Tibial nerve (tissue), 4 donors: ENCODE measurements at regions not wholly inside any gene's neighbourhood (a gene's known extent, or its start where the extent isn't known, plus 50 kb on each side); places are given as distances from the start of the nearest gene placed in this dataset.

ENCODE experiments used
- DNase-seq, 2 donors: peaks; one replicate each; pipeline ENCODE4 v3.0.0-alpha.2; 2019; ENCODE audit warnings: low spot score in 2 of 2
- H3K27ac ChIP-seq, 4 donors: fragments of 200-600 bp; sonication (generic) in 3 of 4; one replicate each; pipeline ENCODE4 v1.5.1; 2017 to 2019; ENCODE audit warnings: mild to moderate bottlenecking in 1 of 4
- H3K27me3 ChIP-seq, 2 donors: fragments of 200-600 bp; sonication (generic) in 1 of 2; one replicate each; pipeline versions ENCODE4 v1.5.1 to v1.6.0; 2017 to 2019
- H3K36me3 ChIP-seq, 3 donors: fragments of 200-600 bp; sonication (generic); one replicate each; pipeline ENCODE4 v1.5.1; 2018 to 2019
- H3K4me1 ChIP-seq, 4 donors: fragments of 200-600 bp; sonication (generic) in 3 of 4; one replicate each; pipeline ENCODE4 v1.5.1; 2017 to 2019
- H3K4me3 ChIP-seq, 4 donors: fragments of 200-600 bp; sonication (generic) in 3 of 4; one replicate each; pipeline ENCODE4 v1.5.1; 2017 to 2019; ENCODE audit warnings: mild to moderate bottlenecking in 1 of 4, moderate library complexity in 1 of 4
- H3K9me3 ChIP-seq, 4 donors: fragments of 200-600 bp; sonication (generic) in 3 of 4; one replicate each; pipeline ENCODE4 v1.5.1; 2017 to 2019
- EP300 ChIP-seq, 2 donors: sonication (generic); formaldehyde crosslinking; IDR thresholded peaks; one replicate each; pipeline ENCODE4 v1.6.1; 2017; ENCODE audit warnings: antibody characterized with exemption in 2 of 2, mild to moderate bottlenecking in 1 of 2
- POLR2A ChIP-seq, 2 donors: fragments of 450-650 bp; IDR thresholded peaks; one replicate each; pipeline ENCODE4 v1.6.1; 2017; ENCODE audit warnings: antibody characterized with exemption in 2 of 2, mild to moderate bottlenecking in 2 of 2, moderate library complexity in 2 of 2
- WGBS, 2 donors: methylation state at CpG; one replicate each; pipeline ENCODE4 v1.1.5; 2018; 5-methylcytosine and 5-hydroxymethylcytosine counted together
- TF ChIP-seq, protein P1 (sequence below), 5 experiments: fragments of 200-600 bp in 3 of 5; fragments of 450-650 bp in 2 of 5; sonication (generic) in 3 of 5; IDR thresholded peaks; one replicate each; pipeline ENCODE4 v1.5.1; 2016 to 2019; ENCODE audit warnings: antibody characterized with exemption in 5 of 5, mild to moderate bottlenecking in 3 of 5, moderate library complexity in 2 of 5

DNA sequence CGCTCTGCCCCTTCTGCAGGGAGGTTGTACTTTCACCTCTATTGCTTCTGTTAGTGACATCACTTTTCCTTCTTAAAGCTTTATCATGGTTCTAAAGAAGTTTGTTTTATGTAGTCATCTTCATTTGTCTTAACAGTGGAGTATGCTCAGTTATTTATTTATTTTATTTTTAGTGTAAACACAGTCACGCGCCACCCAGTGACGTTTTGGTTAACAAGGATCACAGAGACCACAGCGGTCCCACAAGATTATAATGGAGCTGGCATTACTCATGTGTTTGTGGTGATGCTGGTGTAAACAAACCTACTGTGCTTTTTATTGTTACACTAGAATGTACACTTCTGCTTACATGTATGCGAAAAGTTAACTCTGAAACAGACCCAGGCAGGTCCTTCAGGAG is 89.9 kb downstream of the SOX11 start:
- Histone ChIP-seq H3K36me3 (no peaks in the 10 kb centered on the region), H3K9me3 (peaks cover 0 to 15% (median 0%) of the 10 kb centered on the region in 4 donors), H3K4me3 (no peak overlapping the region), H3K27ac (no peak overlapping the region), H3K27me3 (no peaks in the 10 kb centered on the region), H3K4me1 (no peaks in the 10 kb centered on the region)
- no peak for DNase-seq
- TF ChIP-seq POLR2A (IDR thresholded peaks at IDR 0.05) (no peak), EP300 (IDR thresholded peaks at IDR 0.05) (no peak)
- TF ChIP-seq, protein P1, sequence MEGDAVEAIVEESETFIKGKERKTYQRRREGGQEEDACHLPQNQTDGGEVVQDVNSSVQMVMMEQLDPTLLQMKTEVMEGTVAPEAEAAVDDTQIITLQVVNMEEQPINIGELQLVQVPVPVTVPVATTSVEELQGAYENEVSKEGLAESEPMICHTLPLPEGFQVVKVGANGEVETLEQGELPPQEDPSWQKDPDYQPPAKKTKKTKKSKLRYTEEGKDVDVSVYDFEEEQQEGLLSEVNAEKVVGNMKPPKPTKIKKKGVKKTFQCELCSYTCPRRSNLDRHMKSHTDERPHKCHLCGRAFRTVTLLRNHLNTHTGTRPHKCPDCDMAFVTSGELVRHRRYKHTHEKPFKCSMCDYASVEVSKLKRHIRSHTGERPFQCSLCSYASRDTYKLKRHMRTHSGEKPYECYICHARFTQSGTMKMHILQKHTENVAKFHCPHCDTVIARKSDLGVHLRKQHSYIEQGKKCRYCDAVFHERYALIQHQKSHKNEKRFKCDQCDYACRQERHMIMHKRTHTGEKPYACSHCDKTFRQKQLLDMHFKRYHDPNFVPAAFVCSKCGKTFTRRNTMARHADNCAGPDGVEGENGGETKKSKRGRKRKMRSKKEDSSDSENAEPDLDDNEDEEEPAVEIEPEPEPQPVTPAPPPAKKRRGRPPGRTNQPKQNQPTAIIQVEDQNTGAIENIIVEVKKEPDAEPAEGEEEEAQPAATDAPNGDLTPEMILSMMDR (IDR thresholded peaks at IDR 0.05): no peak
- 88 to 89% methylated on average over 6 of the region's 6 CpGs for whole genome bisulfite sequencing, 2 donors

DNA sequence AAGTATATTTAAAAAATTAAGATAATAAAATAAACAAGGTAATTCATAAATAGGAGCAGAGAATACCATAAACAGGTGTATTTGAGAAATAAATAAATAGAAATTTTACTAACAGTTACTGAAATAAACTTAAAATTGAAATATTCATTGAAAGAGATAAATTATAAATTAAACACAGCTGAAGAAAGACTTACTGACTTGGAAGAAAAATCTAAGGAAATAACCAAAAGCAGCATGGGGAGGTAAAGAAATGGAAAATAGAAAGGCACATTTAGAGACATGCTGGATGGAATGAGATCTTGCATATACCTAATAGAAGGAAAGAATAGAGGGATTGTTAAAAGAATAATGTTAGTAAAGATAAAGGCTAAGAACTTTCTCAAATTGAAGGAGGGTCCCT is 96.3 kb downstream of the SOX11 start:
- Histone ChIP-seq H3K27me3 (no peaks in the 10 kb centered on the region), H3K4me3 (no peak overlapping the region), H3K27ac (no peak overlapping the region), H3K4me1 (no peaks in the 10 kb centered on the region), H3K9me3 (peaks cover 0 to 54% (median 3%) of the 10 kb centered on the region in 4 donors), H3K36me3 (no peaks in the 10 kb centered on the region)
- DNase-seq: no peak
- TF ChIP-seq EP300 (IDR thresholded peaks at IDR 0.05) (no peak), POLR2A (IDR thresholded peaks at IDR 0.05) (no peak)
- TF ChIP-seq, protein P1 (IDR thresholded peaks at IDR 0.05): no peak

- 89 to 92% methylated on average over 7 of the region's 7 CpGs for WGBS, 2 donors
- Histone ChIP-seq H3K27me3 (no peaks in the 10 kb centered on the region), H3K9me3 (peaks cover 0 to 50% (median 3%) of the 10 kb centered on the region in 4 donors), H3K36me3 (no peaks in the 10 kb centered on the region), H3K4me3 (no peak overlapping the region), H3K4me1 (no peaks in the 10 kb centered on the region), H3K27ac (no peak overlapping the region)
- no peak for DNase-seq
- TF ChIP-seq, protein P1 (IDR thresholded peaks at IDR 0.05): no peak
- TF ChIP-seq POLR2A (IDR thresholded peaks at IDR 0.05): no peak
- TF ChIP-seq EP300 (IDR thresholded peaks at IDR 0.05): no peak
Measured at GRCh38 chr2:5791371-5791770, 99.2 kb downstream of the SOX11 start.

DNA sequence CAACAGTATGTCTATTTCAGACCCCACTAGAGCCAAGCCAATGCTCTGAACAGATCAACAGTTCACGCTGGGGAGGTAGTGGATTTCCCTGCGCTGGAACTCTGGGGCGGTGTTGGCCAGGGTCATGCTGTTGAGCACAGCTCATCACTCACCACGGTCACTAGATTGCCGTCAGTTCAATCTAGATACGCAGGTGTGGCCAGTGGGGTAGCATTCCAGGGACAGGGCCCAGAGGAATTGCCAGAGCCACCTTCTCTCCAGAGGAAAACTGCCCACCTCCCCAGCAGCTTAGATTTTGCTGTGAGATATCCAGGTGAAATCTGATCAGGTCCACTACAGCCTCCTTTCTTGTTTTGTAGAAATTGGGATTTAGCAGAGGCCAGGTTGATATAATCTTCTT is 101.8 kb downstream of the SOX11 start:
- Histone ChIP-seq H3K36me3 (no peaks in the 10 kb centered on the region), H3K27ac (no peak overlapping the region), H3K4me3 (no peak overlapping the region), H3K4me1 (no peaks in the 10 kb centered on the region), H3K9me3 (peaks cover 0 to 23% (median 0%) of the 10 kb centered on the region in 4 donors), H3K27me3 (no peaks in the 10 kb centered on the region)
- no peak for DNase-seq
- 80 to 97% methylated on average over 6 of the region's 6 CpGs for whole genome bisulfite sequencing, 2 donors
- TF ChIP-seq, protein P1 (IDR thresholded peaks at IDR 0.05): no peak
- no peak for TF ChIP-seq EP300 (IDR thresholded peaks at IDR 0.05)
- no peak for TF ChIP-seq POLR2A (IDR thresholded peaks at IDR 0.05)

DNA sequence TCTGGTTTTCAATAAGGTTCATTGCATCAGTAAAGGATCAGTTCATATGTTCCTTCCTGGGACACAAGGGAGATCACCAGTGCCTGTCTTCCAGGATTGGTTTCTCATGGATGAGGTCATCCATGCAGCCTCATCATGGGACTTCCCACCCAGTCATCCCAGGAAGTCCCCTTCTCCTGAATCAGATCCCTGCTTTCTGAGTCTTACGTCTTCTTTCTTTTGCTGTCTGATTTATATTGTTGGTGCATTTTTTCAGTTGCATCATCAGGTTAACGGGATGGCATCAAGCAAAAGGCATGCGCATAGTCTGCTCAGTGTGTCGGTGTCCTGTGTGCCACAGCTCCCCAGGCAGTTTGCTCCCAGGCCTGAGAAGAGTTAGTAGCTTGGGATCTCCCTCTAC is 105.9 kb downstream of the SOX11 start:
- no peaks in the 10 kb centered on the region for H3K27me3 ChIP-seq
- 78 to 97% methylated on average over 4 of the region's 4 CpGs for WGBS, 2 donors
- no peak overlapping the region for H3K27ac ChIP-seq
- TF ChIP-seq, protein P1 (IDR thresholded peaks at IDR 0.05): no peak
- TF ChIP-seq EP300 (IDR thresholded peaks at IDR 0.05) (no peak), POLR2A (IDR thresholded peaks at IDR 0.05) (no peak)
- no peak overlapping the region for H3K4me3 ChIP-seq
- no peaks in the 10 kb centered on the region for H3K4me1 ChIP-seq
- DNase-seq: no peak
- H3K9me3 ChIP-seq: peaks cover 0 to 12% (median 0%) of the 10 kb centered on the region in 4 donors
- H3K36me3 ChIP-seq: no peaks in the 10 kb centered on the region
